K562 (cell line): ENCODE measurements at regions not wholly inside any gene's neighbourhood (a gene's known extent, or its start where the extent isn't known, plus 50 kb on each side); places are given as distances from the start of the nearest gene placed in this dataset.

Experiments
- CBFA2T2 ChIP-seq: fragments of 450-650 bp; conservative IDR thresholded peaks from 2 replicates; pipeline ENCODE4 v1.6.1; 2017; ENCODE audit warnings: mild to moderate bottlenecking
- CSDE1 ChIP-seq, 2 experiments: fragments of 450-650 bp; IDR thresholded peaks; 2 replicates each; pipeline ENCODE4 v1.6.1; 2016; ENCODE audit warnings: mild to moderate bottlenecking in 1 of 2
- ETV1 ChIP-seq: fragments of 450-650 bp; conservative IDR thresholded peaks from 2 replicates; pipeline ENCODE4 v1.6.1; 2016; ENCODE audit warnings: missing genetic modification characterization, control low read depth, low read depth, missing compliant biosample characterization
- HBP1 ChIP-seq: fragments of 450-650 bp; formaldehyde crosslinking; IDR thresholded peaks from 2 replicates; pipeline ENCODE4 v1.4.0; 2022; ENCODE audit warnings: missing genetic modification characterization
- HES1 ChIP-seq: fragments of 450-650 bp; IDR thresholded peaks from 2 replicates; pipeline ENCODE4 v1.6.1; 2016; ENCODE audit warnings: low read depth, mild to moderate bottlenecking, moderate library complexity
- HMG20A ChIP-seq: fragments of 450-650 bp; formaldehyde crosslinking; conservative IDR thresholded peaks from 2 replicates; pipeline ENCODE4 v1.4.0; 2020; ENCODE audit warnings: mild to moderate bottlenecking, mixed read lengths
- JUN ChIP-seq, 2 experiments: sonication (generic) in 1 of 2; formaldehyde crosslinking in 1 of 2; IDR thresholded peaks; 2 replicates each; pipeline versions ENCODE4 v1.6.1 to v1.8.0; 2012 to 2022; ENCODE audit warnings: borderline replicate concordance in 2 of 2, mild to moderate bottlenecking in 2 of 2, improper control_type of control experiment in 1 of 2, low read depth in 1 of 2, low read length in 1 of 2, missing genetic modification reagents in 1 of 2
- JUNB ChIP-seq: fragments of 450-650 bp; formaldehyde crosslinking; conservative IDR thresholded peaks from 2 replicates; pipeline ENCODE4 v1.4.0; 2020; ENCODE audit warnings: mild to moderate bottlenecking
- MAFF ChIP-seq: IDR thresholded peaks from 2 replicates; pipeline ENCODE4 v1.6.1; 2012; ENCODE audit warnings: low read length, improper control_type of control experiment
- MYNN ChIP-seq, 2 experiments: sonication (generic); formaldehyde crosslinking in 1 of 2; IDR thresholded peaks; 2 replicates each; pipeline versions ENCODE4 v1.5.0 to v1.6.1; 2016 to 2020; ENCODE audit warnings: antibody characterized with exemption in 1 of 2, missing genetic modification reagents in 1 of 2
- POLR2G ChIP-seq: fragments of 200-400 bp; formaldehyde crosslinking; IDR thresholded peaks from 2 replicates; pipeline ENCODE4 v1.6.1; 2017; ENCODE audit warnings: low read depth, mild to moderate bottlenecking, antibody characterized with exemption, low read length, moderate library complexity
- POU5F1 ChIP-seq: fragments of 150-350 bp; IDR thresholded peaks from 2 replicates; pipeline ENCODE4 v1.6.1; 2014; ENCODE audit warnings: borderline replicate concordance, low read length, low read depth, mild to moderate bottlenecking; ENCODE audit not compliant: partially characterized antibody
- PRPF4 ChIP-seq: fragments of 200-400 bp; formaldehyde crosslinking; IDR thresholded peaks from one replicate; pipeline ENCODE4 v1.6.1; 2017; ENCODE audit warnings: low read length, low read depth, mild to moderate bottlenecking; ENCODE audit not compliant: insufficient read depth, poor library complexity, severe bottlenecking
- RBM25 ChIP-seq: fragments of 200-400 bp; formaldehyde crosslinking; IDR thresholded peaks from 2 replicates; pipeline ENCODE4 v1.6.1; 2018; ENCODE audit warnings: low read length, low read depth, moderate library complexity; ENCODE audit not compliant: severe bottlenecking
- TBL1XR1 ChIP-seq, 2 experiments: IDR thresholded peaks; 2 replicates each; pipeline ENCODE4 v1.6.1; 2012; ENCODE audit warnings: improper control_type of control experiment in 2 of 2, low read length in 2 of 2, mild to moderate bottlenecking in 1 of 2
- ZBTB34 ChIP-seq: fragments of 250-450 bp; sonication (Bioruptor Pico); IDR thresholded peaks from 2 replicates; pipeline ENCODE4 v1.8.0; 2021; ENCODE audit warnings: mild to moderate bottlenecking, moderate library complexity
- ZNF398 ChIP-seq: fragments of 250-450 bp; sonication (Bioruptor Pico); IDR thresholded peaks from 2 replicates; pipeline ENCODE4 v1.8.0; 2021; ENCODE audit warnings: moderate library complexity, mild to moderate bottlenecking, inconsistent platforms
- TF ChIP-seq, protein P1 (sequence below): fragments of 450-650 bp; IDR thresholded peaks from 2 replicates; pipeline ENCODE4 v1.6.1; 2016; ENCODE audit warnings: antibody characterized with exemption
- TF ChIP-seq, protein P2 (sequence below): fragments of 250-450 bp; sonication (Bioruptor Pico); IDR thresholded peaks from 2 replicates; pipeline ENCODE4 v1.4.0; 2020; ENCODE audit warnings: mild to moderate bottlenecking, moderate library complexity

- no peak for TF ChIP-seq ZNF398 (CRISPR knock-in tag)
- TF ChIP-seq JUNB (CRISPR knock-in tag) = no peak
- TF ChIP-seq ZBTB34 = no peak
- peak; percentile 93 for TF ChIP-seq MAFF
- TF ChIP-seq ETV1 (tag) = 0 out of 2 replicates have a peak, but pooled peaks have one; percentile 10
- TF ChIP-seq CBFA2T2 = peak; percentile 42; the same call in 1 of the 2 replicates
- TF ChIP-seq MYNN (IDR thresholded peaks at IDR 0.05) = no peak
- no peak for TF ChIP-seq MYNN (CRISPR knock-in tag; IDR thresholded peaks at IDR 0.05)
- TF ChIP-seq, protein P1, sequence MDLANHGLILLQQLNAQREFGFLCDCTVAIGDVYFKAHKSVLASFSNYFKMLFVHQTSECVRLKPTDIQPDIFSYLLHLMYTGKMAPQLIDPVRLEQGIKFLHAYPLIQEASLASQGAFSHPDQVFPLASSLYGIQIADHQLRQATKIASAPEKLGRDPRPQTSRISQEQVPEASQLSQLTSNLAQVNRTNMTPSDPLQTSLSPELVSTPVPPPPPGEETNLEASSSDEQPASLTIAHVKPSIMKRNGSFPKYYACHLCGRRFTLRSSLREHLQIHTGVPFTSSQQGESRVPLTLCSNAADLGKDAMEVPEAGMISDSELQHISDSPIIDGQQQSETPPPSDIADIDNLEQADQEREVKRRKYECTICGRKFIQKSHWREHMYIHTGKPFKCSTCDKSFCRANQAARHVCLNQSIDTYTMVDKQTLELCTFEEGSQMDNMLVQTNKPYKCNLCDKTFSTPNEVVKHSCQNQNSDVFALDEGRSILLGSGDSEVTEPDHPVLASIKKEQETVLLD = no peak
- TF ChIP-seq RBM25 = no peak
- no peak for TF ChIP-seq TBL1XR1 (IDR thresholded peaks at IDR 0.05; ENCODE audit: low read length in 2 of 2)
- TF ChIP-seq POLR2G = no peak
- TF ChIP-seq POU5F1 = no peak
- no peak for TF ChIP-seq HBP1 (CRISPR knock-in tag)
- TF ChIP-seq HMG20A (CRISPR knock-in tag) = no peak
- TF ChIP-seq CSDE1 (IDR thresholded peaks at IDR 0.05) = no peak
- TF ChIP-seq, protein P2, sequence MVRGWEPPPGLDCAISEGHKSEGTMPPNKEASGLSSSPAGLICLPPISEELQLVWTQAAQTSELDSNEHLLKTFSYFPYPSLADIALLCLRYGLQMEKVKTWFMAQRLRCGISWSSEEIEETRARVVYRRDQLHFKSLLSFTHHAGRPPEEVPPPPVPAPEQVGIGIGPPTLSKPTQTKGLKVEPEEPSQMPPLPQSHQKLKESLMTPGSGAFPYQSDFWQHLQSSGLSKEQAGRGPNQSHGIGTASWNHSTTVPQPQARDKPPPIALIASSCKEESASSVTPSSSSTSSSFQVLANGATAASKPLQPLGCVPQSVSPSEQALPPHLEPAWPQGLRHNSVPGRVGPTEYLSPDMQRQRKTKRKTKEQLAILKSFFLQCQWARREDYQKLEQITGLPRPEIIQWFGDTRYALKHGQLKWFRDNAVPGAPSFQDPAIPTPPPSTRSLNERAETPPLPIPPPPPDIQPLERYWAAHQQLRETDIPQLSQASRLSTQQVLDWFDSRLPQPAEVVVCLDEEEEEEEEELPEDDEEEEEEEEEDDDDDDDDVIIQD (CRISPR knock-in tag) = no peak
- TF ChIP-seq HES1 = no peak
- TF ChIP-seq PRPF4 = no peak
- TF ChIP-seq JUN (IDR thresholded peaks at IDR 0.05; ENCODE audit: borderline replicate concordance, low read depth, low read length) = no peak
- no peak for TF ChIP-seq JUN (CRISPR knock-in tag; IDR thresholded peaks at IDR 0.05; ENCODE audit: borderline replicate concordance)
Measured at GRCh38 chr1:94755675-94756074, 64.5 kb upstream of the SLC44A3 start (continued).
